DOHH2 (cell line): ENCODE measurements at regions not wholly inside any gene's neighbourhood (a gene's known extent, or its start where the extent isn't known, plus 50 kb on each side); places are given as distances from the start of the nearest gene placed in this dataset.

ENCODE experiments used
- H3F3A ChIP-seq: fragments of 200-600 bp; sonication (generic), shearing (Covaris generic); 2 replicates; pipeline ENCODE4 v1.6.0; 2016; ENCODE audit warnings: antibody characterized with exemption, mild to moderate bottlenecking; ENCODE audit not compliant: control insufficient read depth, insufficient read depth
- H3K27ac ChIP-seq: fragments of 200-600 bp; sonication (generic); 2 replicates; pipeline ENCODE4 v1.5.1; 2014; ENCODE audit warnings: low read depth, mild to moderate bottlenecking, low read length, moderate library complexity
- H3K27me3 ChIP-seq: fragments of 200-600 bp; sonication (generic); 2 replicates; pipeline ENCODE4 v1.6.1; 2014; ENCODE audit warnings: mild to moderate bottlenecking, low read length, mixed read lengths; ENCODE audit not compliant: control insufficient read depth
- H3K36me3 ChIP-seq: fragments of 200-600 bp; sonication (generic); 2 replicates; pipeline ENCODE4 v1.6.1; 2014; ENCODE audit warnings: mild to moderate bottlenecking, low read length, moderate library complexity, mixed read lengths; ENCODE audit not compliant: control insufficient read depth
- H3K4me1 ChIP-seq: fragments of 200-600 bp; sonication (generic); 2 replicates; pipeline ENCODE4 v1.6.1; 2014; ENCODE audit warnings: mild to moderate bottlenecking, low read length, mixed read lengths; ENCODE audit not compliant: control insufficient read depth
- H3K4me2 ChIP-seq: fragments of 200-600 bp; sonication (generic); 2 replicates; pipeline ENCODE4 v1.6.0; 2014; ENCODE audit warnings: mild to moderate bottlenecking, low read length, moderate library complexity
- H3K4me3 ChIP-seq: fragments of 200-600 bp; sonication (generic); 2 replicates; pipeline ENCODE4 v1.5.1; 2014; ENCODE audit warnings: mild to moderate bottlenecking, low read length, mixed read lengths
- H3K79me2 ChIP-seq: fragments of 200-600 bp; sonication (generic); 2 replicates; pipeline ENCODE4 v1.6.1; 2014; ENCODE audit warnings: mild to moderate bottlenecking, low read length, mixed read lengths; ENCODE audit not compliant: control insufficient read depth
- H3K9me2 ChIP-seq: fragments of 200-600 bp; sonication (generic); replicated peaks from 2 replicates; pipeline ENCODE4 v1.6.1; 2014; ENCODE audit warnings: mild to moderate bottlenecking, low read length, mixed read lengths; ENCODE audit not compliant: control insufficient read depth
- H3K9me3 ChIP-seq: fragments of 200-600 bp; sonication (generic); 2 replicates; pipeline ENCODE4 v1.6.1; 2014; ENCODE audit warnings: antibody characterized with exemption, low read length, mixed read lengths; ENCODE audit not compliant: control insufficient read depth, insufficient read depth
- H4K20me1 ChIP-seq: fragments of 200-600 bp; sonication (generic); 2 replicates; pipeline ENCODE4 v1.6.0; 2014; ENCODE audit warnings: low read depth, mild to moderate bottlenecking, antibody characterized with exemption, low read length, moderate library complexity; ENCODE audit not compliant: control insufficient read depth, insufficient read depth
- EZH2phosphoT487 ChIP-seq: fragments of 200-600 bp; sonication (generic); IDR thresholded peaks from 2 replicates; pipeline ENCODE4 v1.6.1; 2017; ENCODE audit warnings: borderline replicate concordance, mild to moderate bottlenecking, antibody characterized with exemption, low read length, moderate library complexity, mixed read lengths
- TF ChIP-seq, protein P1 (sequence below): fragments of 200-600 bp; sonication (generic); IDR thresholded peaks from one replicate; pipeline ENCODE4 v1.5.1; 2014; ENCODE audit warnings: antibody characterized with exemption, mild to moderate bottlenecking, low read depth, low read length; ENCODE audit not compliant: poor library complexity, severe bottlenecking

DNA sequence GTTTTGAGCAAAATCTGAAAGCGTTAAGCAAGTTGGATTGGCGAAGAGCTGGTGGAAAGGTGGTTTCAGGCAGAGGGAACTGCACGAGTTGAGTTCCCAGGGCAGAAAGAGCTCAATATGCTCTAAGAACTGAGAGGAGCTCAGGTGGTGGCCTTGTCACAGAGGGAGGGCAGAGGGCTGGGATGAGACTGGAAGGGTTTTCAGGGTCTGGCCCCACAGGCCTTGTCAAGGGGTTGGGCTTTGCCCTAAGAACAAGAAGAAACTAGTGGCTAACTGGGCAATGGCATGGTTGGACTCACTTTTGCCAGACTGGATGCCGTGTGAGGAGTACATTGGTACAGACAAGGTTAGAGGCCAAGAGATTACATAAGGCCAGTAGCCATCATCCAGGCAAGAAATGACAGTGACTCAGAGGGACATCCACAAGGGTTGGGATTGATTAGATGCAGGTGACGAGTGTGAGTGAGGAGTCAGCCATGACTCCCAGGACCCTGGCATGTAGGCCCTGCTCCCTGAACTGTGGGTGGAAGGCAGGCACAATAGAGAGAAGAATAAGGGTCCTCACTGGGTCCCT lies 75.1 kb upstream of the SMIM23 start:
- TF ChIP-seq EZH2phosphoT487, result no peak
- TF ChIP-seq, protein P1, sequence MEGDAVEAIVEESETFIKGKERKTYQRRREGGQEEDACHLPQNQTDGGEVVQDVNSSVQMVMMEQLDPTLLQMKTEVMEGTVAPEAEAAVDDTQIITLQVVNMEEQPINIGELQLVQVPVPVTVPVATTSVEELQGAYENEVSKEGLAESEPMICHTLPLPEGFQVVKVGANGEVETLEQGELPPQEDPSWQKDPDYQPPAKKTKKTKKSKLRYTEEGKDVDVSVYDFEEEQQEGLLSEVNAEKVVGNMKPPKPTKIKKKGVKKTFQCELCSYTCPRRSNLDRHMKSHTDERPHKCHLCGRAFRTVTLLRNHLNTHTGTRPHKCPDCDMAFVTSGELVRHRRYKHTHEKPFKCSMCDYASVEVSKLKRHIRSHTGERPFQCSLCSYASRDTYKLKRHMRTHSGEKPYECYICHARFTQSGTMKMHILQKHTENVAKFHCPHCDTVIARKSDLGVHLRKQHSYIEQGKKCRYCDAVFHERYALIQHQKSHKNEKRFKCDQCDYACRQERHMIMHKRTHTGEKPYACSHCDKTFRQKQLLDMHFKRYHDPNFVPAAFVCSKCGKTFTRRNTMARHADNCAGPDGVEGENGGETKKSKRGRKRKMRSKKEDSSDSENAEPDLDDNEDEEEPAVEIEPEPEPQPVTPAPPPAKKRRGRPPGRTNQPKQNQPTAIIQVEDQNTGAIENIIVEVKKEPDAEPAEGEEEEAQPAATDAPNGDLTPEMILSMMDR, result no peak
- H3K27ac ChIP-seq, result no peak overlapping the region
- no peaks in the 10 kb centered on the region for H3K9me2 ChIP-seq
- no peaks in the 10 kb centered on the region for H3K79me2 ChIP-seq
- H3K27me3 ChIP-seq, result no peaks in the 10 kb centered on the region
- H3F3A ChIP-seq, result no peaks in the 10 kb centered on the region
- H3K9me3 ChIP-seq, result peaks cover 6% of the 10 kb centered on the region; the same call in 1 of the 2 replicates
- no peak overlapping the region for H3K4me2 ChIP-seq
- no peak overlapping the region for H3K4me3 ChIP-seq
- no peaks in the 10 kb centered on the region for H3K4me1 ChIP-seq
- no peaks in the 10 kb centered on the region for H4K20me1 ChIP-seq
- H3K36me3 ChIP-seq, result no peaks in the 10 kb centered on the region

DNA sequence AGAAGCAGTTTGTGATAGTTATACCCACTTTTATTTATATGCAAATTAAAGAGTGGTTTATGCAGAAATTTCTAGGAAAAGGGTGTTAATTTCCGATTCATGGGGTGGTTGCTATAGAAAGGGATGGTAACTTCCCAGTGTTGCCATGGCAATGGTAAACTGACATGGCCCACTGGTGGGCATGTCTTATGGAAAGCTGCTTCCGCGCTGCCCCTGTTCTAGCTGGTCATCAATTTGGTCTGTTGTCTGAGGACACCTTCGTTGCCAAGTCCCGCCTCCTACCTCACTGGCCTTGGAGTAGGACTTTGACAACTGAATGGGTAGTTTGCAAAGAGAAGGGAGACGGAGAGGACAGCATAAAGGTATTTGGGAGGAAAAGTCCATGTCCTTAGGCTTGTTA lies 74.0 kb upstream of the SMIM23 start:
- Histone ChIP-seq H3K79me2 (no peaks in the 10 kb centered on the region), H3K9me2 (no peaks in the 10 kb centered on the region), H3K4me3 (no peak overlapping the region), H3K36me3 (no peaks in the 10 kb centered on the region), H3K4me2 (no peak overlapping the region), H3F3A (no peaks in the 10 kb centered on the region), H4K20me1 (no peaks in the 10 kb centered on the region), H3K27me3 (no peaks in the 10 kb centered on the region), H3K4me1 (no peaks in the 10 kb centered on the region), H3K9me3 (peaks cover 6% of the 10 kb centered on the region; the same call in 1 of the 2 replicates), H3K27ac (no peak overlapping the region)
- TF ChIP-seq, protein P1, result no peak
- no peak for TF ChIP-seq EZH2phosphoT487

DNA sequence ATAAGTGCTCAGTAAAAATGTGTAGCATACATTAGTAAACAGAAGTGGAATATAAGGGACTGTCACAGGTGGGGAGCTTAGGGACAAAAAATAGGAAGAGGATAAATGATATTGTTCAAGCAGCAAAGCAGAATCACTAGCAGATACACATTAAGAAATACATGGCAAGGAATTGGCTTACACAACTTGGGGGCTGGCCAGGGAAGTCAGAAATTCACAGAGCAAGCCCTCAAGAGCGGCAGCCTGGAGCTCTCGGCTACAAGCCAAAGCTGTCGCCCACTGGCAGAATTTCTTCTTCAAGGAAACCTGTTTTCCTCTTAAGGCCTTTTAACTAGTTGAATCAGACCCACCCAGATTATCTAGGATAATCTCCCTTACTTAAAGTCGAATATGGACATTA lies 73.0 kb upstream of the SMIM23 start:
- Histone ChIP-seq H3K79me2 (no peaks in the 10 kb centered on the region), H3K36me3 (no peaks in the 10 kb centered on the region), H3K27me3 (peaks cover 5% of the 10 kb centered on the region; the same call in 1 of the 2 replicates), H3F3A (no peaks in the 10 kb centered on the region), H3K9me3 (peaks cover 6% of the 10 kb centered on the region; the same call in 1 of the 2 replicates), H3K4me2 (no peak overlapping the region), H3K4me3 (no peak overlapping the region), H3K4me1 (no peaks in the 10 kb centered on the region), H3K9me2 (no peaks in the 10 kb centered on the region), H4K20me1 (no peaks in the 10 kb centered on the region), H3K27ac (no peak overlapping the region)
- no peak for TF ChIP-seq EZH2phosphoT487
- TF ChIP-seq, protein P1, result no peak
